ENCODE measurements at regions not wholly inside any gene's neighbourhood (a gene's known extent, or its start where the extent isn't known, plus 50 kb on each side); places are given as distances from the start of the nearest gene placed in this dataset.
"Not testable (repeated sequence)": the region's sequence is repeated elsewhere in the genome, so short reads cannot be mapped to it uniquely, and the experiment has no call there.

DNA sequence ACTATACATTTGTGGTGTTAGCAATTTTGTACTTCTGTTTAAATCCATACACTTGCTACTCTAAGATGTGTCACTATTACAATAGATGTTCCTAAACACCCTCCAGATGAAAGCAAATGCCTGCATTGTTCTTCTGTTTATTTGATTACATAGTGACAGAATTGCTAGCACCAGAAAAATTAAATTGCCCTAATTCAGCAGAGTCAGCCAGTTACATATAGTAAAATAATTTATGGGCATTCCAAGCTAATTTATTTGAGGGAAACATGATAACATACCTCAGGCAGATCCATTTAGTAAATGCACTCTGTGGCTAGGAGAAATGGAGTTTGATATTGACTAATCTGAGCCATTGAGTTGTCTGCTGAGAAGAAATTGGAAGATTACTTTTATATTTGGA lies 347.1 kb upstream of the FSIP2 start:
- no peak for DNase-seq

DNA sequence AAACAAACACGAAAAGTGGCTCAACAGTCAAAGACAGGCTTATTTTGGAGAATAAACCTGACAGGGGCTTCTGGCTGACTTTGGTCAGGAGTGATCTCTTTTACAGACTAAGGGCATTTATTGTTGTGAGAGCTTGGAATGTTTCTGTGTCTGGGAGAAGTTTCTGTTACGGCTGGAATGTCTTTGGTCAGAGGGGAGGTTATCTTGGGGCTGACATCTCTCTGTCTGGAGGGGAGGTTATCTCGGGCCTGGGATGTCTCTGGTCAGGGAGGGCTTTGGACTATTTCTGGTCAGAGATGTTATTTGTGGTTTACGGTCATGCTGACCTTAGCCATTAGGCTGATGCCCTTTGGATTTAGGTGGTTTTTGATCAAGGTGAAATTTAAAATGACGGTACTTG lies 345.5 kb upstream of the FSIP2 start:
- DNase-seq, result no peak

- DNase-seq, result no peak
Observed at GRCh38 chr2:185402474-185402873, 336.1 kb upstream of the FSIP2 start.

DNA sequence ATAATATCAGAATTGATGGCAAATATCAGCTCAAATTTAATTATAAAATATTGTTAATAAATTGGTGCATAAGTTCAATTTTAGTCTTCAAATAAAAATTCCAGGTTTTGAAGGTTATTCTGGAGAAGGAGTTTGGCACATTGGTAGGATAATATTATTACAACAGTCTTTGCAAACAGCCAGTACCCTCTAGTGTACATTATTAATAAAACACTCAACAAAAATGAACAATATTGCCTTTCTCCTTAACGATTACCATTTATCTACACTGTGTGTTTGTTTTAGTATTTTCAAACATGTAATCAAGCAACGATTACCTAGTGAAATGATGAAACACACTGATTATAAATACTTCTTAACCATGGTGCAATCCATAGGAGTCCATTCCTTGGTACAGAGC lies 334.0 kb upstream of the FSIP2 start:
- no peak for DNase-seq

GRCh38 chr2:185417111-185417510 lies 321.5 kb upstream of the FSIP2 start:
- DNase-seq, result no peak

DNA sequence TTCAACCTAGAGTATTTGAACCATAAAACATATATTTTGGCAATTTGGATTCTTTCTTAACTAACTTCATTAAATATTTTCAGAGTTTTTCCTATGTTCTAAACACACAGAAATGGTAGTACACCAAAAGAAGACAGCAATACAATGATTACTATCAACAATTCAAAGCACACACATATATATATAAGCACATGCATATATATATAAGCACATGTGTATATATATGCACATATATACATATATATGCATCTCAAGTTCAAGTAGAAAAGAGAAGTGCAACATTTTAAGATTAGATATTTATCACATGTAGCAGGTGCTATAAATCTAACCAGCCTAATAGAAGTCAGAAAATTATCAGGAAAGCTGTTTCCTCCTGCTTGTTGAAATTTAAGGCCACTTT lies 320.9 kb upstream of the FSIP2 start:
- no peak for DNase-seq

GRCh38 chr2:185424958-185425629 lies 313.5 kb upstream of the FSIP2 start:
- not testable (repeated sequence) for DNase-seq

- no peak for DNase-seq
Observed at GRCh38 chr2:185428000-185428399, 310.6 kb upstream of the FSIP2 start.

- no peak for DNase-seq
Observed at GRCh38 chr2:185433824-185434223, 304.8 kb upstream of the FSIP2 start.

DNA sequence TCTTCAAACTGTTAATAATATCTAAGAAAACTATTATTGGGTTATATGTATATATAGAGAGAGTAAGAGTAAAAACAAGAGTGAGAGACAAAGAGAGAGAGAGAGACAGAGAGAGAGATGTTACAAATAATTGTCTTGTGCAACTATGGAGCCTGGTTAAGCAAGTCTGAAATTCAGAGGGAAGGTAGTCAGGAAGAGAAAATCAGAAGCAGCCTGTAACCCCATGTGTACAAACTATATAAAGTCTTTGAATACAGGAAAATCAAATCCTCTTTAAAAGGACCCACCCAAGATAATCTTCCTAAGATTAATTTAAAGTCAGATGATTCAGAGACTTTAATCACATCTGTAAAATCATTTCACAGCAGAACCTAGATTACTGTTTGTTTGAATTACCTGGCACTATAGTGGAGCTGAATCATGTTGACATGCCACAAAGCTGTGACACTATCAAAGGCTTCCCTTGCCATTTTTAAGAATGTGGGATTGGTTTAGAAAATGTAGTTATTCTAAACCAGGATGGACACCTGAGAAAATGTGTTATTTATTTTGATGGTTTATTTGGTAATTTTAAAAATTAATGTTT lies 301.7 kb upstream of the FSIP2 start:
- no peak for DNase-seq

DNA sequence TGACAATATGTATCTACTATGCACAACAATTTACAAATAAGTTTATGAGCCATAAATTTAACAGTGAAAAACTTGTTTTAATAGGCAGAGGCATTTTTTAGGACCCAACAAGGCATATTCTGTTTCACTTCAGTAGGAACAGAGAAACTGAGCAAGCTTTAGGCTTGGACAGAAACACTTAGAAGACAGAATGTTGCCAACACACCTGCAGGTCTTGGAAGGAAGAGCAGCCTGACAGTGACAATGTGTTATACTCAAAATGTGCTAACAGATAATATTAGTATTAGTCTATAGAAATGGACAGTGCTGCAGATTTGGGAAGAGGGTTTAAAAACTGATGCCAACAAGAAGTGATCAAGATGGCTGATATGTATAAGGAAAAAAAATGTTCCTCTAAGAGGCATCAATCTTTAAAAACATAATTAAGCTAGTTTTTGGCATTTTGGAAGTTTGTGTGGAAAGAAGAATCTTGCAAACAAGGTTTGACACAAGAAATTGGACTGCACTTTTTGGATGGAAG lies 297.1 kb upstream of the FSIP2 start:
- DNase-seq, result no peak

DNA sequence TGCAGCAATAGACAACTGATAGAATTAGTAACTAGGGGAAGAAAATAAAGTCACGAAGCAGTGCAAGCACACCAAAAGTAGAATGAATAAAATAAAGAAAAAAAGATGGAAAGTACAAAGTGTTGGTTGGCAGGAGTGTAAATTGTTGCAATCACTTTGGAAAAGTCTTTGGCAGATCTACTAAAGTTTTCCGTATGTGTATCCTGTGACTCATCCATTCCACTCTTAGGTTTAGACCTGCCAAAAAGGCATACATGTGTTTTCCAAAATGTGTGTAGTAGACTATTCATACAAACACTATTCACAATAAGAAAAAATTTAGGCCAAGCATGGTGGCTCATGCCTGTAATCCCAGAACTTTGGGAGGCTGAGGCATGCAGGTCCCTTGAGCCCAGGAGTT lies 282.1 kb upstream of the FSIP2 start:
- no peak for DNase-seq

- DNase-seq, result no peak
Observed at GRCh38 chr2:185463481-185463880, 275.1 kb upstream of the FSIP2 start.

- DNase-seq, result no peak
Observed at GRCh38 chr2:185466915-185467314, 271.7 kb upstream of the FSIP2 start.

- DNase-seq, result no peak
Observed at GRCh38 chr2:185471441-185471840, 267.2 kb upstream of the FSIP2 start.

GRCh38 chr2:185472574-185472973 lies 266.0 kb upstream of the FSIP2 start:
- DNase-seq, result no peak

DNA sequence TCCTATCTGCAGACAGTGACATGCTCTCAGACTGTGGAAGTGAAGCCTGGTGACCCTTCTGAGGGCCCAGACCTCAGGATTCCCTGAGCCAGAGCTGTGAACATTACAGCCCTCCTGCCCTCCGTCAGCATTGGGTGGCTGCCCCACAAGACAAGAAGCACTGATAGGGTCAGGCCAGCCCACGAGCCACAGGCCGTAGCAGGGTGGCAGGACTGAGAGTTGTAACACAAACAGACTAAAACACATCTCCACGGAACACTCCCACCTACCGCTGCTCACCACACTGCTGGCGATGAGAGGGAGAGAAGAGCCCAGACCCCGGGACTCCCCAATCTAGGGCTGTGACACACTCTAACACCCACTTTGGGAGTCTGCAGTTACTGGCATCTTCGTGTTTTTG lies 264.8 kb upstream of the FSIP2 start:
- DNase-seq, result no peak

DNA sequence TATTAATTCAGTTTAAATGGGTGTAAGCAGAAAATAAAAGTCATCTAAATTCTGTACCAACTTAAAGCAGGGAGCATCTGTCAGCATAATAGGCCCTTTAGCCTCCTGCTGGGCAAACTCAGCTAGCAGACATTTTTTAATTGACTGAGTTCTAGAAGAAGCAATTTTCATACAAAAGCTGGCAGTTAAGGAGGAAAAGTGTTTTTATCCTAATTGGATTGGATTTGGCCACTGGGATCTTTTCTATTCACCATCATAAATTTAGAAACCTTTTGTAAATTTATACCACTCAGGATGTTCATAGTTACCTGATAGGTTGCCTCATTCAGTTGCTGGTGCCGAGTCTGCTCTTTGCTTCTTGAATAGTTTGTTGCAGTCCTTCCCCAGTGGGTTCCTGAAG lies 262.7 kb upstream of the FSIP2 start:
- DNase-seq, result no peak

DNA sequence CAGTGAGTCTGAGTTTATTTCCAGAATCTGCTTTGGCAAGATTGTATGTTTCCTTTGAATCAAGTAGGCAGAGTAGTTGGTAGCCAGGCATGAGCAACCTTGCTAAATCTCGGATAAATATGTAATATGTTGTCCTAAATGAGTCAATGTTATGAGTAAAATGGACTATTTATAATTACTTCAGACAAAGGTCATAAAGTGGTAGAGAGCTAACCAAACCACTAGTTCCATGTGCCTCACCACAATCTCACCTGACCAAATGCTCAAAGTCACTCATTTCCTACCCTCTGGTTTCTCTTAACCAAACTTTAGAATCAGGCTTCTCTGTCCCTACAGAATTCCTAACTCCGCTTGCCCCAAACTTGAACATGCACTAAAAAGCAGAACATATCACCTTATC lies 261.2 kb upstream of the FSIP2 start:
- no peak for DNase-seq

DNA sequence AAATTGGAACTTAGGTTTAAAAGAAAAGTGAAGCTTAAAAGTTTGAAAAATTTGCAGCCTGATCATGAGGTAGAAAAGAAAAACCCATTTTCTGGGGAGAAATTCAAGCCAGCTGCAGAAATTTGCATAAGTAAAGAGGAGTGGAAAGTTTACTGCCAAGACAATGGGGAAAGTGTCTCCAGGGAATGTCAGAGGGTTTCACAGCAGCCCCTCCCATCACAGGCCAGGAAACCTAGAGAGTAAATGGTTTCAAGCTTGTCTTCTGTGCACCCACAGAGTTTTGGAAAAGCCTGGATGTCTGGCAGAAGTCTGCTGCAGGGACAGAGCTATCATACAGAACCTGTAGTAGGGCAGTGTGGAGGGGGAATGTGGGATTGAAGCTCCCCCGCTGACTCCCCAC lies 254.0 kb upstream of the FSIP2 start:
- no peak for DNase-seq

DNA sequence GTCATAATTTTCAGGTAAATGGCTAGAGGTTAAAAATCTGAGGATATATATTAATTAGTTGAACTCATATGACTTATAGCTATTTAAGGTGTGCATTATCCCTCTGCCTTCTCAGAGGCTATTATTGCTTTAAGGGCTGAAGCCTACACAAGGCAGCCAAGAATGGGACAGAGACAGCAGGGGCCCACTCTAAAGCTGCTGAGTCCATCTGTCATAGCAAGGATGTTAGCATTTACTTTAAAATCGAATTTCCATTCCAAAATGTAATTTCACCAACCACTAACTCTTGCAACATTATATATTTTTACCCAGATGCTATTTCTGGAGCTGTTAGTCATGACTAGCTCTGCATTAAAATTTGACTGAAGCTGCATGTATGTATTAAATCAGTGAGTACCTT lies 236.3 kb upstream of the FSIP2 start:
- no peak for DNase-seq

DNA sequence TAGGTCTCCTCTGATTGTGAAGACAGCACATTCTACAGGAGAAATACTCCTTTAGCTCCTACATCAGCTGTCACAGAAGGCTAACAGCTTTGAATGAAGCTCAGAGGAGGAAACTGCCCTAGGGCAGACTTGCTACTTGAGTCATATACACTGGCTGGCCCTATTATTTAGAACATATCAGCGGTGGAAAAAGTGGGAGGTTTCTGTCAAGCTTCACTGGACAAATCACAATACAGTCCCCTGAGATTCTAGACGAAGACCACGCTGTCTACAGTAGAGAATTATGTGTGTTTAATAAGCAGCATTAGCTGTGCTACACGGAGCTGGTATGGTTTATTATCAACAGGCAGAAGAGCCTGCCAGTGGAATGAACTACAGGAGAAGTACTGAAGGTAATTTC lies 230.9 kb upstream of the FSIP2 start:
- no peak for DNase-seq

DNA sequence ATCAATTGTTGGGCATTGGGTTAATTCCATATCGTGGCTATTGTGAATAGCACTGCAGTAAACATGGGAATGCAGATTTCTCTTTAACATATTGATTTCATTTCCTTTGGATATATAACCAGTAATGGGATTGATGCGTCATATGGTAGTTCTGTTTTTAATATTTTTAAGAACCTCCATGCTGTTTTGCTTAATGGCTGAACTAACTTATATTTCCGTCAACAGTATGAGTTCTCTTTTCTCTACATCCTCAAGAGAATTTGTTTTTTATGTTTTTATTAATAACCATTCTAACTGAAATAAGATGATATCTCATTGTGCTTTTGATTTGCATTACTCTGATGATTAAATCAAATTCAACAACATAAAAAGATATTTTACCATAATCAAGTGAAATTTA lies 228.5 kb upstream of the FSIP2 start:
- no peak for DNase-seq

- DNase-seq, result no peak
Observed at GRCh38 chr2:185511925-185512324, 226.7 kb upstream of the FSIP2 start.

DNA sequence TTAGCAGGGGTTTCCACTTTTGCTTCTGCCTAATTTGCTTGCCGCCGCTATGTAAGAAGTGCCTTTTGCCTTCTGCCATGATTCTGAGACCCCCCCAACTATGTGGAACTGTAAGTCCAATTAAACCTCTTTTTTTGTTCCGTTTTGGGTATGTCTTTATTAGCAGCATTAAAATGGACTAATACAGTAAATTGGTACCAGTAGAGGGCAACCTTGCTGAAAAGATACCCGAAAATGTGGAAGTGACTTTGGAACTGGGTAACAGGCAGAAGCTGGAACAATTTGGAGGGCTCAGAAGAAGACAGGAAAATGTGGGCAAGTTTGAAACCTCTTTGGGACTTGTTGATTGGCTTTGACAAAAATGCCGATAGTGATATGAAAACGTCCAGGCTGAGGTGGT lies 216.1 kb upstream of the FSIP2 start:
- DNase-seq, result no peak
